ENCODE measurements at regions not wholly inside any gene's neighbourhood (a gene's known extent, or its start where the extent isn't known, plus 50 kb on each side); places are given as distances from the start of the nearest gene placed in this dataset.

- Histone ChIP-seq H3K4me2 (ENCODE audit: low read length) (no peak overlapping the region), H3K27ac (ENCODE audit: low read depth, low read length) (no peak overlapping the region), H3K9me2 (ENCODE audit: insufficient read depth) (no peaks in the 10 kb centered on the region), H2AFZ (ENCODE audit: low read depth, low read length, poor library complexity, severe bottlenecking) (no peak overlapping the region), H3K36me3 (ENCODE audit: control insufficient read depth in 1 of 2, insufficient read depth in 2 of 2, low read length in 2 of 2) (no peaks in the 10 kb centered on the region), H3K4me1 (ENCODE audit: control insufficient read depth in 1 of 2, insufficient read depth in 2 of 2, low read length in 2 of 2) (peaks cover 0 to 8% of the 10 kb centered on the region in 2 experiments; a peak in 1 of 4 replicates), H3K4me3 (replicated peaks in 1 of 2; ENCODE audit: low read depth in 1 of 2, low read length in 2 of 2) (no peak overlapping the region), H4K20me1 (ENCODE audit: insufficient read depth) (no peaks in the 10 kb centered on the region), H3K79me2 (ENCODE audit: insufficient read depth, low read length) (no peaks in the 10 kb centered on the region), H3K9ac (ENCODE audit: low read length) (no peak overlapping the region), H3K9me3 (ENCODE audit: control insufficient read depth in 1 of 2, insufficient read depth in 1 of 2, low read depth in 1 of 2, low read length in 2 of 2) (no peaks in the 10 kb centered on the region), H3K27me3 (ENCODE audit: insufficient read depth, low read length) (no peaks in the 10 kb centered on the region)
- no peak for DNase-seq (ENCODE audit: low read depth, low spot score)
- no TSS peak for BruUV-seq (replicated peaks)
- CTCF ChIA-PET = no interaction called here
- TF ChIP-seq YY1 (IDR thresholded peaks at IDR 0.05; ENCODE audit: extremely low read depth, insufficient replicate concordance, low read depth, low read length) (no peak), CBX3 (IDR thresholded peaks at IDR 0.05; ENCODE audit: low read depth) (no peak), SIN3A (IDR thresholded peaks at IDR 0.05; ENCODE audit: low read depth) (no peak)
- no peak for ATAC-seq
- RAD21 ChIA-PET (ENCODE audit: low non-redundant PET in 1 of 2, low total read pairs in 2 of 2, uncharacterized antibody in 2 of 2, unreplicated experiment in 2 of 2) = no interaction called here
- intact Hi-C loops (cut with micrococcal nuclease) = no loop called here
- POLR2A ChIA-PET = no interaction called here
These were observed 86.3 kb downstream of the ZFP36L2 start for GRCh38 chr2:43139996-43140621.

DNA sequence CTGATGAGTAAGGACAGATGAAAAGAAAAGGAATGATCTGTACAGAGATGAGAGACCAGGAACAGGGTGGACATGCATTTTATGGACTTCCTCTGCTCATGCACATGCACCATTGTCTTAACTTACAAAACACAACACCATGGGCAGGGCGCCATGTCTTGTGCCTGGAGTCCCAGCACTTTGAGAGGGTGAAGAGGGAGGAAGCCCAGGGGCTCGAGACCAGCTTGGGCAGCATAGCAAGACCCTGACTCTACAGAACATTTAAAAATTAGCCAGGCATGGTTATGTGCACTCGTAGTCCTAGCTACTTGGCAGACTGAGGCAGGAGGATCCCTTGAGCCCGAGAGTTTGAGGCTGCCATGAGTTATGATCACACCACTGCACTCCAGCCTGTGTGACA lies 86.9 kb downstream of the ZFP36L2 start:
- ChIA-PET POLR2A (interaction anchor here (1.8 kb wide), 1 partner anchor 87 kb away, joined by 9 read pairs; the partner anchor contains the start of gene ZFP36L2), CTCF (no interaction called here), RAD21 (ENCODE audit: low non-redundant PET in 1 of 2, low total read pairs in 2 of 2, uncharacterized antibody in 2 of 2, unreplicated experiment in 2 of 2) (no interaction called here)
- Histone ChIP-seq H3K9me2 (ENCODE audit: insufficient read depth) (no peaks in the 10 kb centered on the region), H2AFZ (ENCODE audit: low read depth, low read length, poor library complexity, severe bottlenecking) (no peak overlapping the region), H3K4me1 (ENCODE audit: control insufficient read depth in 1 of 2, insufficient read depth in 2 of 2, low read length in 2 of 2) (peaks cover 0 to 8% of the 10 kb centered on the region in 2 experiments; a peak in 1 of 4 replicates), H4K20me1 (ENCODE audit: insufficient read depth) (no peaks in the 10 kb centered on the region), H3K36me3 (ENCODE audit: control insufficient read depth in 1 of 2, insufficient read depth in 2 of 2, low read length in 2 of 2) (no peaks in the 10 kb centered on the region), H3K27ac (ENCODE audit: low read depth, low read length) (no peak overlapping the region), H3K9ac (ENCODE audit: low read length) (no peak overlapping the region), H3K79me2 (ENCODE audit: insufficient read depth, low read length) (no peaks in the 10 kb centered on the region), H3K27me3 (ENCODE audit: insufficient read depth, low read length) (no peaks in the 10 kb centered on the region), H3K4me2 (ENCODE audit: low read length) (no peak overlapping the region), H3K4me3 (replicated peaks in 1 of 2; ENCODE audit: low read depth in 1 of 2, low read length in 2 of 2) (no peak overlapping the region), H3K9me3 (ENCODE audit: control insufficient read depth in 1 of 2, insufficient read depth in 1 of 2, low read depth in 1 of 2, low read length in 2 of 2) (no peaks in the 10 kb centered on the region)
- intact Hi-C loops (cut with micrococcal nuclease) = no loop called here
- no peak for ATAC-seq
- no TSS peak for BruUV-seq (replicated peaks)
- DNase-seq (ENCODE audit: low read depth, low spot score) = no peak
- TF ChIP-seq RAD21 (IDR thresholded peaks at IDR 0.05; ENCODE audit: low read depth) (no peak), CTCF (IDR thresholded peaks at IDR 0.05 in 2 of 3, conservative IDR thresholded peaks at IDR 0.05 in 1 of 3; ENCODE audit: borderline replicate concordance in 1 of 3, insufficient read depth in 1 of 3, low read depth in 2 of 3, low read length in 2 of 3) (no peak), ATF3 (IDR thresholded peaks at IDR 0.05) (no peak), EZH2phosphoT487 (IDR thresholded peaks at IDR 0.05; ENCODE audit: borderline replicate concordance) (no peak), ZBTB33 (IDR thresholded peaks at IDR 0.05; ENCODE audit: extremely low read depth, insufficient replicate concordance, low read length) (no peak), YY1 (IDR thresholded peaks at IDR 0.05; ENCODE audit: extremely low read depth, insufficient replicate concordance, low read depth, low read length) (no peak), CBX3 (IDR thresholded peaks at IDR 0.05; ENCODE audit: low read depth) (no peak), TCF7L2 (IDR thresholded peaks at IDR 0.05; ENCODE audit: borderline replicate concordance, extremely low read depth, insufficient read depth, insufficient read length) (no peak), EGR1 (IDR thresholded peaks at IDR 0.05; ENCODE audit: low read depth) (no peak), POLR2A (IDR thresholded peaks at IDR 0.05; ENCODE audit: borderline replicate concordance, extremely low read depth, insufficient read depth, insufficient read length) (no peak), SIN3A (IDR thresholded peaks at IDR 0.05; ENCODE audit: low read depth) (no peak), ZNF274 (IDR thresholded peaks at IDR 0.05; ENCODE audit: low read depth, low read length) (no peak), MAX (IDR thresholded peaks at IDR 0.05) (no peak), ZFX (IDR thresholded peaks at IDR 0.05) (no peak)
